ENCODE measurements at regions not wholly inside any gene's neighbourhood (a gene's known extent, or its start where the extent isn't known, plus 50 kb on each side); places are given as distances from the start of the nearest gene placed in this dataset.

- DNase-seq (no peak), ATAC-seq (ENCODE audit: low read depth) (no peak)
- H3K27ac Mint-ChIP-seq: no peak overlapping the region
- no peaks in the 10 kb centered on the region for H3K36me3 Mint-ChIP-seq (ENCODE audit: low read depth)
- peaks cover 17% of the 10 kb centered on the region for H3K4me1 Mint-ChIP-seq
- no peak for TF ChIP-seq CTCF (IDR thresholded peaks at IDR 0.05)
- ChIA-PET CTCF (no interaction called here), POLR2A (no interaction called here)
- peaks cover 8% of the 10 kb centered on the region for H3K27me3 Mint-ChIP-seq
- no peak overlapping the region for H3K4me3 Mint-ChIP-seq
- H3K9me3 Mint-ChIP-seq: no peaks in the 10 kb centered on the region
- intact Hi-C loops (cut with micrococcal nuclease): no loop called here
Measured at GRCh38 chr15:62578960-62579359, 413.9 kb upstream of the C2CD4B start.

DNA sequence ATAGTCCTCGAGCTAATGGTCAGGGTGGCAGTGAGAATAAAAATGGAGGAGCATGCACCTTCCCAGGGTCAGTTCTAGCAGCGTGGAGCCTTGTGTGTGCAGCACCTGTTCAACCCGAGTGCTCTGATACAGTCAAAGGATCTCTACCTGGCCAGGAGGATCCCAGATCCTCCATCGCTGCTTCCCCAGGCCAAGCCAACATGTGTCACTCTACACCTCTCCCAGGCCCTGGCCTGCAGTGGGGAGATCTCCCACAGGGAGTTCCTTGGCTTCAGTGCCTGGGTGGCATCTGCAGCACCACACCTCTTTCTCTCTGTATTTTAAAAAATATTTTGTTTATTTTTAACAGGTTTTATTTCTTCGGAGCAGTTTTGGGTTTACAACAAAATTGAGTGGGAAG lies 414.8 kb upstream of the C2CD4B start:
- H3K36me3 Mint-ChIP-seq (ENCODE audit: low read depth): no peaks in the 10 kb centered on the region
- intact Hi-C loops (cut with micrococcal nuclease): no loop called here
- no peak overlapping the region for H3K27ac Mint-ChIP-seq

DNA sequence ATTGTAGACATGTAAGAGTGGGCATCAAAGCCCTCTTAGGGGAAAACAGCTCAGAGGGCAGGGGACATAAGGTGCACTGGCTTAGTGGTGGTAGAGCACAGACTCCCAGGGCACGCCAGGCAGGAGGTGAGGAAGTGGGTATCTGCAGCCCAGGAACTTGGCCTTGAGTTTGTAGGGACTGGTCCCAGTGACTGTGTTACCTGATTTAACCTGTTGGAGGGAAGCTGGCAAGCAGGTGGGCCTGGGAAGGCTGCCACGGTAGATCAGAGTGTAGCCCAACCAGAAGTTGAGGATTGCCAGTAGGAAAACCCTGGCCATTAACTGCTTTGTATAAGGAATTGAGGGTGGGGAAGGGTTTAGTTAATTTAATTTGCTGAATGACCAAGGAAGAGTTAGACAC lies 417.5 kb upstream of the C2CD4B start:
- Mint-ChIP-seq H3K9me3 (no peaks in the 10 kb centered on the region), H3K27ac (no peak overlapping the region), H3K4me3 (no peak overlapping the region), H3K36me3 (ENCODE audit: low read depth) (no peaks in the 10 kb centered on the region), H3K4me1 (peaks cover 14% of the 10 kb centered on the region), H3K27me3 (peaks cover 9% of the 10 kb centered on the region)
- POLR2A ChIA-PET: no interaction called here
- no peak for TF ChIP-seq CTCF (IDR thresholded peaks at IDR 0.05)
- intact Hi-C loops (cut with micrococcal nuclease): no loop called here
- DNase-seq (no peak), ATAC-seq (ENCODE audit: low read depth) (no peak)
- CTCF ChIA-PET: no interaction called here

More for the DNA sequence above, 414.8 kb upstream of the C2CD4B start:
- H3K27me3 Mint-ChIP-seq: peaks cover 8% of the 10 kb centered on the region
- no peak overlapping the region for H3K4me3 Mint-ChIP-seq
- no peak for ATAC-seq (ENCODE audit: low read depth)
- CTCF ChIA-PET: no interaction called here
- no peak for TF ChIP-seq CTCF (IDR thresholded peaks at IDR 0.05)
- DNase-seq: no peak
- peaks cover 14% of the 10 kb centered on the region for H3K4me1 Mint-ChIP-seq
- POLR2A ChIA-PET: no interaction called here
- no peaks in the 10 kb centered on the region for H3K9me3 Mint-ChIP-seq

- ChIA-PET POLR2A (no interaction called here), CTCF (no interaction called here)
- no peak for TF ChIP-seq CTCF (IDR thresholded peaks at IDR 0.05)
- H3K4me1 Mint-ChIP-seq: peaks cover 1% of the 10 kb centered on the region
- H3K36me3 Mint-ChIP-seq (ENCODE audit: low read depth): no peaks in the 10 kb centered on the region
- no peaks in the 10 kb centered on the region for H3K9me3 Mint-ChIP-seq
- intact Hi-C loops (cut with micrococcal nuclease): no loop called here
- no peak overlapping the region for H3K4me3 Mint-ChIP-seq
- H3K27ac Mint-ChIP-seq: no peak overlapping the region
- H3K27me3 Mint-ChIP-seq: peaks cover 9% of the 10 kb centered on the region
- DNase-seq: no peak
- no peak for ATAC-seq (ENCODE audit: low read depth)
Measured at GRCh38 chr15:62584301-62585235, 419.5 kb upstream of the C2CD4B start.

- intact Hi-C loops (cut with micrococcal nuclease): no loop called here
- POLR2A ChIA-PET: no interaction called here
- no peak for ATAC-seq (ENCODE audit: low read depth)
- TF ChIP-seq CTCF (IDR thresholded peaks at IDR 0.05): no peak
- no peaks in the 10 kb centered on the region for H3K9me3 Mint-ChIP-seq
- H3K4me3 Mint-ChIP-seq: no peak overlapping the region
- no peaks in the 10 kb centered on the region for H3K4me1 Mint-ChIP-seq
- DNase-seq: no peak
- peaks cover 11% of the 10 kb centered on the region for H3K27me3 Mint-ChIP-seq
- CTCF ChIA-PET: no interaction called here
- H3K27ac Mint-ChIP-seq: no peak overlapping the region
- no peaks in the 10 kb centered on the region for H3K36me3 Mint-ChIP-seq (ENCODE audit: low read depth)
Measured at GRCh38 chr15:62588938-62589670, 424.0 kb upstream of the C2CD4B start.
